ENCODE measurements at regions not wholly inside any gene's neighbourhood (a gene's known extent, or its start where the extent isn't known, plus 50 kb on each side); places are given as distances from the start of the nearest gene placed in this dataset.

- TF ChIP-seq CTCF (IDR thresholded peaks at IDR 0.05): no peak
- no peak for TF ChIP-seq EP300 (IDR thresholded peaks at IDR 0.05)
Observed at GRCh38 chr5:153358315-153358976, 132.0 kb upstream of the GRIA1 start.
